Loucy (cell line): ENCODE measurements at regions not wholly inside any gene's neighbourhood (a gene's known extent, or its start where the extent isn't known, plus 50 kb on each side); places are given as distances from the start of the nearest gene placed in this dataset.

Source experiments
- H2AFZ ChIP-seq: fragments of 200-600 bp; sonication (generic); 2 replicates; pipeline ENCODE4 v1.6.0; 2016; ENCODE audit warnings: antibody characterized with exemption, mild to moderate bottlenecking, low read length, moderate library complexity
- H3F3A ChIP-seq: fragments of 200-600 bp; 2 replicates; pipeline ENCODE4 v1.6.0; 2016; ENCODE audit warnings: antibody characterized with exemption, low read depth, mild to moderate bottlenecking
- H3K27me3 ChIP-seq: fragments of 200-600 bp; sonication (generic); 2 replicates; pipeline ENCODE4 v1.6.1; 2014; ENCODE audit warnings: low read length, mild to moderate bottlenecking; ENCODE audit not compliant: insufficient read depth, poor library complexity, severe bottlenecking
- H3K36me3 ChIP-seq: fragments of 200-600 bp; sonication (generic); 2 replicates; pipeline ENCODE4 v1.6.1; 2016; ENCODE audit warnings: low read length; ENCODE audit not compliant: insufficient read depth
- H3K4me1 ChIP-seq: fragments of 200-600 bp; sonication (generic); 2 replicates; pipeline ENCODE4 v1.5.1; 2014; ENCODE audit warnings: low read length, mild to moderate bottlenecking; ENCODE audit not compliant: insufficient read depth, poor library complexity, severe bottlenecking
- H3K4me2 ChIP-seq: fragments of 200-600 bp; sonication (generic); 2 replicates; pipeline ENCODE4 v1.6.0; 2014; ENCODE audit warnings: antibody characterized with exemption, low read length, low read depth, mild to moderate bottlenecking; ENCODE audit not compliant: poor library complexity, severe bottlenecking
- H3K4me3 ChIP-seq: fragments of 200-600 bp; sonication (generic); 2 replicates; pipeline ENCODE4 v1.5.1; 2014; ENCODE audit warnings: low read length, mild to moderate bottlenecking, mixed read lengths; ENCODE audit not compliant: poor library complexity, severe bottlenecking
- H3K79me2 ChIP-seq: fragments of 200-600 bp; sonication (generic); 2 replicates; pipeline ENCODE4 v1.6.1; 2014; ENCODE audit warnings: low read length; ENCODE audit not compliant: insufficient read depth
- H3K9ac ChIP-seq: fragments of 200-600 bp; sonication (generic); 2 replicates; pipeline ENCODE4 v1.6.0; 2014; ENCODE audit warnings: mild to moderate bottlenecking, low read depth, low read length, moderate library complexity; ENCODE audit not compliant: poor library complexity, severe bottlenecking
- H3K9me2 ChIP-seq: fragments of 200-600 bp; sonication (generic); replicated peaks from 2 replicates; pipeline ENCODE4 v1.6.1; 2016; ENCODE audit warnings: low read depth, low read length, mixed read lengths
- H3K9me3 ChIP-seq: fragments of 200-600 bp; sonication (generic); 2 replicates; pipeline ENCODE4 v1.6.1; 2014; ENCODE audit warnings: mild to moderate bottlenecking, antibody characterized with exemption, low read length, low read depth; ENCODE audit not compliant: insufficient read depth
- H4K20me1 ChIP-seq: fragments of 200-600 bp; sonication (generic); 2 replicates; pipeline ENCODE4 v1.6.0; 2014; ENCODE audit warnings: antibody characterized with exemption, low read length, mild to moderate bottlenecking; ENCODE audit not compliant: insufficient read depth, poor library complexity, severe bottlenecking
- CTCF ChIP-seq: fragments of 200-600 bp; sonication (generic); conservative IDR thresholded peaks from 2 replicates; pipeline ENCODE4 v1.5.1; 2014; ENCODE audit warnings: mild to moderate bottlenecking, antibody characterized with exemption, low read length
- EZH2phosphoT487 ChIP-seq: fragments of 200-600 bp; IDR thresholded peaks from 2 replicates; pipeline ENCODE4 v1.6.1; 2018; ENCODE audit warnings: antibody characterized with exemption, mild to moderate bottlenecking, moderate library complexity, borderline replicate concordance

- H4K20me1 ChIP-seq = no peaks in the 10 kb centered on the region
- TF ChIP-seq EZH2phosphoT487 (no peak), CTCF (no peak)
- H3K4me1 ChIP-seq = no peaks in the 10 kb centered on the region
- H3K4me2 ChIP-seq = no peak overlapping the region
- no peak overlapping the region for H3K4me3 ChIP-seq
- no peaks in the 10 kb centered on the region for H3F3A ChIP-seq
- no peaks in the 10 kb centered on the region for H3K36me3 ChIP-seq
- H3K79me2 ChIP-seq = no peaks in the 10 kb centered on the region
- H3K9ac ChIP-seq = no peak overlapping the region
- no peaks in the 10 kb centered on the region for H3K27me3 ChIP-seq
- no peaks in the 10 kb centered on the region for H3K9me2 ChIP-seq
- H3K9me3 ChIP-seq = no peaks in the 10 kb centered on the region
- H2AFZ ChIP-seq = no peak overlapping the region
Observed at GRCh38 chr3:145727476-145727875, 433.5 kb downstream of the PLOD2 start.

GRCh38 chr3:145735631-145736030, 425.4 kb downstream of the PLOD2 start:
- H3K36me3 ChIP-seq = no peaks in the 10 kb centered on the region
- no peaks in the 10 kb centered on the region for H3K79me2 ChIP-seq
- no peak overlapping the region for H3K9ac ChIP-seq
- H2AFZ ChIP-seq = no peak overlapping the region
- H3K9me2 ChIP-seq = no peaks in the 10 kb centered on the region
- H3K4me1 ChIP-seq = no peaks in the 10 kb centered on the region
- H3K4me2 ChIP-seq = no peak overlapping the region
- H3K9me3 ChIP-seq = no peaks in the 10 kb centered on the region
- no peaks in the 10 kb centered on the region for H4K20me1 ChIP-seq
- no peaks in the 10 kb centered on the region for H3F3A ChIP-seq
- H3K4me3 ChIP-seq = no peak overlapping the region
- TF ChIP-seq CTCF (no peak), EZH2phosphoT487 (no peak)
- no peaks in the 10 kb centered on the region for H3K27me3 ChIP-seq

GRCh38 chr3:145737952-145738351, 423.0 kb downstream of the PLOD2 start:
- Histone ChIP-seq H3K4me2 (no peak overlapping the region), H3K4me3 (no peak overlapping the region), H3K27me3 (no peaks in the 10 kb centered on the region), H3K9me2 (no peaks in the 10 kb centered on the region), H4K20me1 (no peaks in the 10 kb centered on the region), H3K79me2 (no peaks in the 10 kb centered on the region), H3K9ac (no peak overlapping the region), H3K9me3 (no peaks in the 10 kb centered on the region), H2AFZ (no peak overlapping the region), H3K36me3 (no peaks in the 10 kb centered on the region), H3F3A (no peaks in the 10 kb centered on the region), H3K4me1 (no peaks in the 10 kb centered on the region)
- no peak for TF ChIP-seq EZH2phosphoT487
- TF ChIP-seq CTCF = no peak
